Small intestine (tissue), 7 donors: ENCODE measurements at regions not wholly inside any gene's neighbourhood (a gene's known extent, or its start where the extent isn't known, plus 50 kb on each side); places are given as distances from the start of the nearest gene placed in this dataset.

Experiments
- DNase-seq, 2 donors: peaks; one replicate each; pipeline versions ENCODE4 v3.0.0 to v3.0.0-alpha.2; 2013
- FAIRE-seq: peaks from 2 replicates; lab custom pipeline; 2012; peaks lifted over from hg19 to GRCh38; lab: Jason Lieb, UNC
- H3K27ac ChIP-seq, 3 donors: one replicate each; pipeline ENCODE4 v1.5.1; 2013; ENCODE audit warnings: low read length in 2 of 3, mild to moderate bottlenecking in 2 of 3, control low read depth in 1 of 3, inconsistent platforms in 1 of 3, low read depth in 1 of 3, moderate library complexity in 1 of 3
- H3K27me3 ChIP-seq, 3 donors: one replicate each; pipeline ENCODE4 v1.6.1; 2013; ENCODE audit warnings: low read length in 3 of 3, inconsistent platforms in 1 of 3; ENCODE audit not compliant: control insufficient read depth in 3 of 3, insufficient read depth in 3 of 3
- H3K36me3 ChIP-seq, 3 donors: one replicate each; pipeline ENCODE4 v1.6.1; 2013; ENCODE audit warnings: low read length in 3 of 3, inconsistent platforms in 1 of 3, low read depth in 1 of 3, mild to moderate bottlenecking in 1 of 3, moderate library complexity in 1 of 3; ENCODE audit not compliant: control insufficient read depth in 3 of 3, insufficient read depth in 2 of 3
- H3K4me1 ChIP-seq, 3 donors: one replicate each; pipeline ENCODE4 v1.6.1; 2013; ENCODE audit warnings: low read length in 2 of 3, inconsistent platforms in 1 of 3, low read depth in 1 of 3, mild to moderate bottlenecking in 1 of 3, moderate library complexity in 1 of 3; ENCODE audit not compliant: control insufficient read depth in 3 of 3, insufficient read depth in 2 of 3
- H3K4me3 ChIP-seq, 3 donors: one replicate each; pipeline ENCODE4 v1.5.1; 2013; ENCODE audit warnings: low read length in 3 of 3, control low read depth in 1 of 3, inconsistent platforms in 1 of 3, low read depth in 1 of 3, mild to moderate bottlenecking in 1 of 3, moderate library complexity in 1 of 3
- H3K9me3 ChIP-seq, 2 donors: one replicate each; pipeline ENCODE4 v1.6.1; 2013; ENCODE audit warnings: low read depth in 1 of 2, low read length in 1 of 2; ENCODE audit not compliant: control insufficient read depth in 2 of 2, insufficient read depth in 1 of 2
- WGBS, 3 donors: extraction: QIAGEN DNeasy Blood & Tissue Kit; methylation state at CpG; one replicate each; pipeline ENCODE4 v1.1.7; 2013; 5-methylcytosine and 5-hydroxymethylcytosine counted together
- donor health status: healthy with polysubstance abuse.
- donor health status: control.
- donor health status: control.
- donor health status: Bipolar disorder and iron deficiency.
- donor health status: healthy.

GRCh38 chr6:8335381-8335780, 100.0 kb downstream of the SLC35B3 start:
- Histone ChIP-seq H3K4me3 (no peak overlapping the region), H3K9me3 (no peaks in the 10 kb centered on the region), H3K27me3 (peaks cover 0 to 1% (median 0%) of the 10 kb centered on the region in 3 donors), H3K27ac (no peak overlapping the region), H3K36me3 (no peaks in the 10 kb centered on the region), H3K4me1 (no peaks in the 10 kb centered on the region)
- DNase-seq (no peak), FAIRE-seq (no peak)
- WGBS, 3 donors = 92 to 94% (median 93%) methylated on average over 1 of the region's 1 CpG

- H3K4me1 ChIP-seq = no peaks in the 10 kb centered on the region
- FAIRE-seq (no peak), DNase-seq (no peak)
- 60 to 66% (median 65%) methylated on average over 5 of the region's 5 CpGs for WGBS, 3 donors
- H3K36me3 ChIP-seq = no peaks in the 10 kb centered on the region
- no peak overlapping the region for H3K4me3 ChIP-seq
- H3K27ac ChIP-seq = no peak overlapping the region
- no peaks in the 10 kb centered on the region for H3K27me3 ChIP-seq
- no peaks in the 10 kb centered on the region for H3K9me3 ChIP-seq
These were observed 101.2 kb downstream of the SLC35B3 start for GRCh38 chr6:8334113-8334512.

- WGBS, 3 donors = 38 to 51% (median 45%) methylated on average over 8 of the region's 8 CpGs
- Histone ChIP-seq H3K27me3 (no peaks in the 10 kb centered on the region), H3K4me3 (no peak overlapping the region), H3K4me1 (no peaks in the 10 kb centered on the region), H3K27ac (no peak overlapping the region), H3K9me3 (no peaks in the 10 kb centered on the region), H3K36me3 (no peaks in the 10 kb centered on the region)
- DNase-seq (no peak), FAIRE-seq (no peak)
These were observed 105.8 kb downstream of the SLC35B3 start for GRCh38 chr6:8329562-8329961.

- Histone ChIP-seq H3K36me3 (no peaks in the 10 kb centered on the region), H3K27ac (no peak overlapping the region), H3K4me3 (no peak overlapping the region), H3K9me3 (no peaks in the 10 kb centered on the region), H3K27me3 (no peaks in the 10 kb centered on the region), H3K4me1 (no peaks in the 10 kb centered on the region)
- no peak for DNase-seq
- FAIRE-seq = no peak
- 74 to 80% (median 78%) methylated on average over 7 of the region's 7 CpGs for WGBS, 3 donors
These were observed 109.6 kb downstream of the SLC35B3 start for GRCh38 chr6:8325743-8326142.

GRCh38 chr6:8322659-8323058, 112.7 kb downstream of the SLC35B3 start:
- H3K27me3 ChIP-seq = no peaks in the 10 kb centered on the region
- no peak for FAIRE-seq
- DNase-seq = no peak
- no peaks in the 10 kb centered on the region for H3K4me1 ChIP-seq
- H3K27ac ChIP-seq = no peak overlapping the region
- H3K36me3 ChIP-seq = no peaks in the 10 kb centered on the region
- H3K9me3 ChIP-seq = no peaks in the 10 kb centered on the region
- no peak overlapping the region for H3K4me3 ChIP-seq
- WGBS, 3 donors = 73 to 84% (median 84%) methylated on average over 6 of the region's 6 CpGs

- FAIRE-seq (no peak), DNase-seq (no peak)
- no peaks in the 10 kb centered on the region for H3K27me3 ChIP-seq
- no peaks in the 10 kb centered on the region for H3K9me3 ChIP-seq
- H3K27ac ChIP-seq = no peak overlapping the region
- no peaks in the 10 kb centered on the region for H3K4me1 ChIP-seq
- no peak overlapping the region for H3K4me3 ChIP-seq
- 57 to 85% (median 72%) methylated on average over 3 of the region's 3 CpGs for WGBS, 3 donors
- H3K36me3 ChIP-seq = no peaks in the 10 kb centered on the region
These were observed 113.5 kb downstream of the SLC35B3 start for GRCh38 chr6:8321671-8322404.

- Histone ChIP-seq H3K4me3 (no peak overlapping the region), H3K27me3 (no peaks in the 10 kb centered on the region), H3K27ac (no peak overlapping the region), H3K4me1 (no peaks in the 10 kb centered on the region), H3K9me3 (no peaks in the 10 kb centered on the region), H3K36me3 (no peaks in the 10 kb centered on the region)
- WGBS, 3 donors = 81 to 93% (median 84%) methylated on average over 5 of the region's 5 CpGs
- FAIRE-seq (no peak), DNase-seq (no peak)
These were observed 120.2 kb downstream of the SLC35B3 start for GRCh38 chr6:8315154-8315553.

GRCh38 chr6:8301502-8301901, 133.8 kb downstream of the SLC35B3 start:
- no peaks in the 10 kb centered on the region for H3K4me1 ChIP-seq
- FAIRE-seq (no peak), DNase-seq (no peak)
- no peaks in the 10 kb centered on the region for H3K36me3 ChIP-seq
- 70 to 85% (median 75%) methylated on average over 2 of the region's 2 CpGs for WGBS, 3 donors
- no peak overlapping the region for H3K27ac ChIP-seq
- no peaks in the 10 kb centered on the region for H3K9me3 ChIP-seq
- H3K27me3 ChIP-seq = no peaks in the 10 kb centered on the region
- H3K4me3 ChIP-seq = no peak overlapping the region

GRCh38 chr6:8299034-8299433, 136.3 kb downstream of the SLC35B3 start:
- Histone ChIP-seq H3K4me1 (no peaks in the 10 kb centered on the region), H3K27ac (no peak overlapping the region), H3K4me3 (no peak overlapping the region), H3K27me3 (no peaks in the 10 kb centered on the region), H3K36me3 (no peaks in the 10 kb centered on the region), H3K9me3 (no peaks in the 10 kb centered on the region)
- no peak for FAIRE-seq
- DNase-seq = no peak
- WGBS, 3 donors = 82 to 85% (median 84%) methylated on average over 3 to 4 of the region's 4 CpGs
